ENCODE measurements at regions not wholly inside any gene's neighbourhood (a gene's known extent, or its start where the extent isn't known, plus 50 kb on each side); places are given as distances from the start of the nearest gene placed in this dataset. TPM values are rescaled to one million over a fixed set of nuclear protein-coding genes. Genes with fewer than 3 reads are reported as not detected.

GRCh38 chr18:67586101-67586500 is 69.6 kb upstream of the DSEL start:
- DNase-seq = no peak

DNA sequence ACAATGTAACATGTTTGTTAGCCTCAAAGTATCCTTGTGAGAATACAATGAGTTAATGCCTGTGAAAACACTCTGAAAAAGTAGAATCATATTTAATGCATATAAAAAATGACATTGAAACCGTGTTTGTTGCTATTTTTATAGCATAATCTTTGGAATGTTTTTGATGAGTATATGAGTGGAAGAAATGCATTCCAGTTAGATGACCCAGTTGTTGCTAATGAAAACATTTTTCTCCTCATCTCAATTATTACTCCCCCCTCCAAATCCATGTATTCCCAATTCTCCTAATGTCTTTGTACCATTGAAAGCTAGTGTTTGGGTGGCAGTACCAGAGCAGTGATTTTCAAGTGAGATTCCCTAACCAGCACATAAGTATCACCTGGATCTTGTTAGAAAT is 67.1 kb upstream of the DSEL start:
- DNase-seq = peak; percentile 8

DNA sequence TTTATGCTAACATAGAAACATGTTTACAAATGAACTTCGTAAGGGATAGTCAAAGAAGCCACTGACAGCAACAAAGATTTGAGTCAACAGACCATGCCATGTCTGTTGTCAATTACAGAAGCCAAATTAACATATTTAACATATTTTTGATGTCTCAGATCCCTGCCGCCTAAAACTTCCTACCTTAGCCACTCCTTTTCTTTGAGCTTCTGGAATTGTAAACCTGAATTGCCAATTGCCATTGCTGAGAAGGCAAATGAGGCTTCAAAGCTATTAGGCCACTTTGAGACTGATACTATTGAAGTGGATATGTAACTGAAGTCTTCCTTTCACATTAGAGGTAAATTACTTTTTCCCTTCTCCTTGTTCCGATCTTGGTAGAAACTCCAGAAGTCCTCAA is 66.0 kb upstream of the DSEL start:
- DNase-seq = no peak

DNA sequence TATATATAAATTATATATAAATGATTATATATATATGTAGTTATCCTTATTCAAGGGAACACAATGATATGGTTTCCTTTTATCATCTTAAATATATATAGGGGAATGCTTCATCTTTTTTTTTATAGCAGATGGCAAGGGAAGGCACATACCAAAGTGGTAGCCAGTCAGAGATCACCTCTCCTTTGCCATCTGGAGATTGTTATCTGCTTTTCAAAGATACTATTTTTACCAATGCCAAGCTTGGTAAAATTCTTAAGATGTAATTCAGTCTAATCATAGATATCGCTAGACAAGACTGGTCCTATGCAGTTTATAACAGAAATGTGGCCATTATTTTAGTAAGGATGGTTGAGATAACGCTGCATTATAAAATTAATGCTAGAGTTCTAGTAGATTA is 64.7 kb upstream of the DSEL start:
- DNase-seq = no peak

DNA sequence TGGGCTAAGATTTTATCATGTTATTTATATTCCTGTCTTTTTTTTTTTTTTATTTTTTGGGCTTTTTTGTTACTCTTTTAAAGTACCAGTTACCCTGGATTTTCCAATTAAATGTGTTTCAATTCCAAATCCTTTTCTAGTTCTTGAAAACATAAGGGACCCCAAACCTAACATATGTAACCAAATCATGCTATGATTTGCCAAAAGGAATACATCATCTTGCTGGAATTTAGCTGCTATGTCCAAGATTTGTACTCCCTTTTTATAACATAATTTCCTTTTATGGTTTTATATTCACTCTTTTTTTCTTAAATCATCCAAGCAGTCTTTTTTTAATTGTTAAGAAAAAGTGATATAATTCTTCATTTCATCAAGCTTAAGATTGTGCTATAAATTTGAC is 60.9 kb upstream of the DSEL start:
- DNase-seq = peak; percentile 56

- DNase-seq = no peak
Observed at GRCh38 chr18:67574749-67575148, 58.2 kb upstream of the DSEL start.

DNA sequence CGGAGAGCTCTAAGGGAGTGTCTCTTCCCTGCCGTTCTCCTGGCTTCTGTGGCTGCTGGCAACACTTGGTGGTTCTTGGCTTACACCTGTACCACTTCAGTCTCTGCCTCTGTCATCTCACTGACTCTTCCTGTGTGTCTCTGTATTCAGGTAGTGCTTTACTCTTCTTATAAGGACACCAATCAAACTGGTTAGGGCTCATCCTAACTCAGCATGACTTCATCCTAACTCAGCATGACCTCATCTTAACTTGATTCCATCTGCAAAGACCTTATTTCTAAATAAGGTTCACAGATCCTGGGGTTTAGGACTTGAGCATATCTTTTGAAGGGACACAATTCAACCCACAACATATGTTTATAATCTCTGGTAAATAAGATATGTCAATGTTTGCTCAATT is 51.6 kb upstream of the DSEL start:
- no peak for DNase-seq

Small RNAs in the stretch of these regions (small RNA-seq; reads per million reads assigned to genes)
- not detected for gene AC067819.1 (ENCODE audit: low replicate concordance)

Data from skin of body (tissue), 2 donors.